GM12865 (cell line): ENCODE measurements at regions not wholly inside any gene's neighbourhood (a gene's known extent, or its start where the extent isn't known, plus 50 kb on each side); places are given as distances from the start of the nearest gene placed in this dataset.
A peak's percentile ranks its signal among the peaks of the same experiment; 100 is the strongest.

Experiments used
- DNase-seq: peaks from one replicate; pipeline ENCODE4 v3.0.0; 2010; ENCODE audit warnings: low read depth
- H3K4me3 ChIP-seq: 2 replicates; pipeline ENCODE4 v1.5.1; 2011; ENCODE audit warnings: mild to moderate bottlenecking, low read depth, low read length, control low read depth
- TF ChIP-seq, protein P1 (sequence below): IDR thresholded peaks from 2 replicates; pipeline ENCODE4 v1.5.1; 2011; ENCODE audit warnings: low read length, control low read depth, low read depth, inconsistent platforms; ENCODE audit not compliant: insufficient read depth; ENCODE audit errors: missing control alignments

DNA sequence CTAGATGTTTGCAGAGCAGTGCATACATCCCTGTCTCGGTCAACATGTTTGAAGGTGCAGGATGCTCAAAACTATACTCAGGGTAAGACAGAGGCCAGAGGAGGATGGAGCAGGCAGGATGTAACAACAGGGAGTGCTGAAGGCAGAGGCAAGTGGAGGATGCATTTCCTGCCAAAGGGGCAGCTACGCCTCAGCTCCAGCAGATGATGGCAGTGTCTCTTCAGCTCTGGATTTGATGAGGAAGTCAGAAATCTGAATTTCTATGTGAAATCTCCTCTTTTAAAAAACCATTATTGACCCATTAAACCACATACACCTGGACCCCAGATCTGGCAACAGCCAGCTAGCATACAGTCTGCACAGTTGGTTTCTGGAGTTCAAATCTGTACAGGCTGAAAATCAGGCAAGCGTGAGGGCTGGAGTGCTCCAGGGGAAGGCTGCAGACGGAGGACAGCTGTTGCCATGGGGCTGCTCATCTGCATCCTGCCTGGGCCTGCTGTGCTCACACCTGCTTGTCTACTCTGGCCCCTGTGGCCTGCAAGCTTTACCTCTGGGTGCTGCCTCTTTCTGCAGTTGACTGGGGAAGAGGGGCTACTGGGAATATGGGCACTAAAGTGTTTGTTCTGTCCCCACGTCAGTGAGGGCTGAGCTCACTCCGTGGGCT is 152.9 kb upstream of the SLC28A3 start:
- TF ChIP-seq, protein P1, sequence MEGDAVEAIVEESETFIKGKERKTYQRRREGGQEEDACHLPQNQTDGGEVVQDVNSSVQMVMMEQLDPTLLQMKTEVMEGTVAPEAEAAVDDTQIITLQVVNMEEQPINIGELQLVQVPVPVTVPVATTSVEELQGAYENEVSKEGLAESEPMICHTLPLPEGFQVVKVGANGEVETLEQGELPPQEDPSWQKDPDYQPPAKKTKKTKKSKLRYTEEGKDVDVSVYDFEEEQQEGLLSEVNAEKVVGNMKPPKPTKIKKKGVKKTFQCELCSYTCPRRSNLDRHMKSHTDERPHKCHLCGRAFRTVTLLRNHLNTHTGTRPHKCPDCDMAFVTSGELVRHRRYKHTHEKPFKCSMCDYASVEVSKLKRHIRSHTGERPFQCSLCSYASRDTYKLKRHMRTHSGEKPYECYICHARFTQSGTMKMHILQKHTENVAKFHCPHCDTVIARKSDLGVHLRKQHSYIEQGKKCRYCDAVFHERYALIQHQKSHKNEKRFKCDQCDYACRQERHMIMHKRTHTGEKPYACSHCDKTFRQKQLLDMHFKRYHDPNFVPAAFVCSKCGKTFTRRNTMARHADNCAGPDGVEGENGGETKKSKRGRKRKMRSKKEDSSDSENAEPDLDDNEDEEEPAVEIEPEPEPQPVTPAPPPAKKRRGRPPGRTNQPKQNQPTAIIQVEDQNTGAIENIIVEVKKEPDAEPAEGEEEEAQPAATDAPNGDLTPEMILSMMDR = no peak
- H3K4me3 ChIP-seq = no peak overlapping the region
- DNase-seq = peak; percentile 2

DNA sequence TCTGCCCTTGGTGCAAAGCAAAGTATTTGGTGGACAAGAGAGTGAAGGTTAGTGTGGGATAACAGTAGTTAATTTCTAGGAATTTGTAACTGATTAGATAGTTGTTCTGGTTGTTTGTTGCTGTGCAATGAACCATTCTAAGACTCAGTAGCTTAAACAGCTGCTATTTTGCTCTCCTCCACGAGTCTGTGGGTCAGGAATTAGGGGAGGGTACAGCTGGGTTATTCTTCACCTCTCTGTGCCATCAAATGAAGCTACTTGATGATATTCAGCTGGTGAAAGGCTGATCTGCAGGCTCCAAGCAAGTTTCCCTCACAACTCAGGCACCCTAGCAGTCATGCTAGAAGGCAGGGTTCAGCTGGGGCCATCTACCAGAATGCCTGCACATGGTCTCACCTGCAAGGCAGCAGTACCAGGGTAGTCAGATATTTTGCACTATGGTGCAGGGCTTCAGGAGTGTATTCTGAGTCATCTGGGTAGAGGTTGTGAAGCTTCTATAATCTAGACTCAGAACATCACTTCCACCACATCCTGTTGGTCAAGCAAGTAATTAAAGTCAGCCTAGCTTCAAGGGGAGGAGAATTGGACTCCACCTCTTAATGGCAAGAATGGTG is 159.5 kb upstream of the SLC28A3 start:
- TF ChIP-seq, protein P1 = no peak
- H3K4me3 ChIP-seq = no peak overlapping the region
- DNase-seq = peak; percentile 60

DNA sequence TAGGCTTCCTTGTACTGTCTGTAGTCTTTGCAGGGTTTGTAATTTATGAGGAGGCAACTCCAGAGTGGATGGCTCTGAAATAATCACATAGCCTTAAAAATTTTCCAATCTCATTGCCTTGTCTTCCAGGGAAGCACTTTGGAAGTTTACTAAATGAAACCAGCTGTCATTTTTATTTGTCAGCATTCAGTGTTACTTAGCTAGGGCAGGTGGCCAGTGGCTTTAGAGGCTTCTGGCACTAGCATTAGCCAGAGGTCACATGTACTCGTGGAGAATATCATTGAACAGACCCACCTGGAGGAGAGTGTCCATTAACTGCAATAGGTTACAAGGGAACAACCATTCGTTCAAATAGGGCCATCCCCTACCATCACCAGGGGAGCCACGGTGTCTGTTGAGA is 160.3 kb upstream of the SLC28A3 start:
- H3K4me3 ChIP-seq = no peak overlapping the region
- TF ChIP-seq, protein P1 = no peak
- no peak for DNase-seq

DNA sequence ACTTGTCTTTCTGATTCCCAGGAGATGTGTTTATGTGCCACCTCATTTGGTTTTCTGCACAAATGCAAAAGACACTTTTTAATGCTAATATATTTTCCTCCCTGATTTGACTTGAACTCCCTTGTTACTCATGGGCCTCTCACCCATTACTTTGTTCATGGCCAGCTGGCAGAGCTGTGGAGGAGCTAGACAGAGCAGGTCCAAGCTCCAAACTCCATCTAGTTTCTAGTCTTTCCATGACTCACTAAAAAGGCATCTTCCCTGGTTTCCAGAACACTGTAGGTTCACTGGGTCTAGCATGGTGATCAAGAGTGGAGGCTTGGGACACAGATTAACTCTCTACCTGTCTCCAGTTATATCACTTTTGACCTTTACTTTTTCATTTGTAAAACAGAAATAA is 161.0 kb upstream of the SLC28A3 start:
- TF ChIP-seq, protein P1 = no peak
- DNase-seq = no peak
- H3K4me3 ChIP-seq = no peak overlapping the region

DNA sequence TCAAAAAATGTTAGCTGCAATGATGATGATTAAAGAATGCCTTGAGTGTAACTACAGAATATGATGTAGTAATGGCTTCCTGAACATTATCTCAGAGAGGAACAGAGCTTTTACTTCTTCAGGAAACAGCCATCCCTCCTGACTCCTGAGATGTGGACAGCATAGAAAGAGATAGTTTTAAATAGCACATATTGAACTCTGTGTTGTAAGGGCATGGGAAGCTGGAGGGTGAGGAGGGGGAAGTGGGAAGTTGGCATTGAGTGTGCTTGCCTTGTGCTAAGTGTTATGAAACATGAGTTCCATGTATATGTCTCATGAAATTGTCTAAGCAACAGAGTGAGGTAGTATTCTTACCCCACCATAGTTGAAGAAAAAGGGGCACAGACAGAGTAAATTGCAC is 161.5 kb upstream of the SLC28A3 start:
- no peak overlapping the region for H3K4me3 ChIP-seq
- TF ChIP-seq, protein P1 = no peak
- DNase-seq = no peak

DNA sequence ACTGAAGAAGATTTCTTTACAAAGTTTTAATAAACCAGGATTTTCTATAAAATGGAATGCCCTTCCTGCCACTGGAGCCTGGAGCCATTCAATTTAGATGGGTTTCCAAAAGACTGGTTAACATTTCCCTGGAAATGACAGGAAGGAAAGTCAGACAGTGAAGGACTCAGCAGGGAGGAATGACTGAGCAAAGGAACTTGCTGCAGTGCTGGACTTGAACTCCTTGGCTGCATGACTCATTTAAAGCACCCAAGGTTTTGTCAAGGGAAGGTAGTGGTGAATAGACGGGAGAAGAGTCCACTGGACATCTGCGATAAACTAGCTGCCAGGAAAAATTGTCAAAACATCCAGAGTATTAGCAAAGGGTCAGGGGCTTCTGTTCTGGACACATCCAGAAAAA is 163.8 kb upstream of the SLC28A3 start:
- no peak for DNase-seq
- TF ChIP-seq, protein P1 = no peak
- no peak overlapping the region for H3K4me3 ChIP-seq

DNA sequence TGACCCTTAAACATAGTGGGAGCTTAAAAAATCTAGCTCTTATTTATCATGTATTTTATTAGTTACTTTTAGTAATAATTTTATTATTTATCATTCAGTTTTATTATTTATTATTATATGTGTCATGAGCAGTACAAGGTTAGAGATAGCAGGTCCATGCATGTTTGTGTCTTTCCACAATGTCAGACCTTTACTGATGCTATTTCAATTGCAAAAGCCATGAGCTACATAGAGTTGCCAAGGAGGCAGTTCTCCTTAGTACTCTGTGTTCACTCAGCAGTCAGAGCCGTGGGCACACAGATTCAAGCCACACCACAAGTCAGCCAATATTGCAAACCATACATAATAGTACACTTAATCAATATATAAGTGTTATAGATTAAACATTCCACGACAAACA is 157.9 kb upstream of the NTRK2 start:
- TF ChIP-seq, protein P1 = no peak
- no peak overlapping the region for H3K4me3 ChIP-seq
- no peak for DNase-seq
